ENCODE measurements at regions not wholly inside any gene's neighbourhood (a gene's known extent, or its start where the extent isn't known, plus 50 kb on each side); places are given as distances from the start of the nearest gene placed in this dataset.

GRCh38 chr15:34654625-34655024 lies 71.2 kb upstream of the GOLGA8B start (continued):
- TF ChIP-seq ARID4B (CRISPR knock-in tag; IDR thresholded peaks at IDR 0.05) (no peak), SREBF2 (CRISPR knock-in tag; IDR thresholded peaks at IDR 0.05) (no peak), TAF1 (IDR thresholded peaks at IDR 0.05; ENCODE audit: control insufficient read depth, extremely low read depth, insufficient read depth, low read length, severe bottlenecking) (no peak), SETDB1 (IDR thresholded peaks at IDR 0.05; ENCODE audit: low read length) (no peak), HBP1 (CRISPR knock-in tag; IDR thresholded peaks at IDR 0.05) (no peak), HOXB6 (CRISPR knock-in tag; IDR thresholded peaks at IDR 0.05; ENCODE audit: borderline replicate concordance) (no peak), ARID1B (IDR thresholded peaks at IDR 0.05) (peak; percentile 72), CEBPZ (IDR thresholded peaks at IDR 0.05; ENCODE audit: borderline replicate concordance, low read depth, low read length) (no peak), ETS2 (tag; IDR thresholded peaks at IDR 0.05; ENCODE audit: borderline replicate concordance, poor library complexity, severe bottlenecking) (no peak), SNIP1 (IDR thresholded peaks at IDR 0.05; ENCODE audit: low read depth) (no peak), NFE2L1 (tag; IDR thresholded peaks at IDR 0.05; ENCODE audit: borderline replicate concordance, low read depth) (no peak), CBX2 (IDR thresholded peaks at IDR 0.05; ENCODE audit: insufficient read depth, low read length, poor library complexity, severe bottlenecking) (no peak), OTX1 (CRISPR knock-in tag; IDR thresholded peaks at IDR 0.05) (no peak), TARDBP (IDR thresholded peaks at IDR 0.05) (no peak), IFI16 (CRISPR knock-in tag; IDR thresholded peaks at IDR 0.05) (no peak), EP400 (IDR thresholded peaks at IDR 0.05) (no peak), HMG20B (CRISPR knock-in tag; IDR thresholded peaks at IDR 0.05) (no peak), TBP (optimal IDR thresholded peaks at IDR 0.05; ENCODE audit: low read depth, low read length) (peak; percentile 37), NR4A1 (CRISPR knock-in tag; IDR thresholded peaks at IDR 0.05) (no peak), NR4A1 (tag; IDR thresholded peaks at IDR 0.05) (no peak), ZNF707 (CRISPR knock-in tag; conservative IDR thresholded peaks at IDR 0.05) (no peak)
